OCI-LY3 (cell line): ENCODE measurements at regions not wholly inside any gene's neighbourhood (a gene's known extent, or its start where the extent isn't known, plus 50 kb on each side); places are given as distances from the start of the nearest gene placed in this dataset.
A peak's percentile ranks its signal among the peaks of the same experiment; 100 is the strongest.

Experiments
- H2AFZ ChIP-seq: fragments of 200-600, 300-600 bp; shearing (Covaris generic); 2 replicates; pipeline ENCODE4 v1.6.0; 2014; ENCODE audit warnings: antibody characterized with exemption, low read depth, low read length
- H3K27ac ChIP-seq: fragments of 200-600, 300-600 bp; sonication (generic); 2 replicates; pipeline ENCODE4 v1.5.1; 2014; ENCODE audit warnings: mild to moderate bottlenecking, low read length, moderate library complexity, mixed read lengths
- H3K27me3 ChIP-seq: fragments of 200-600, 300-600 bp; sonication (generic); 2 replicates; pipeline ENCODE4 v1.6.1; 2014; ENCODE audit warnings: low read depth, low read length, mixed read lengths
- H3K36me3 ChIP-seq: fragments of 200-600, 300-600 bp; sonication (generic); replicated peaks from 2 replicates; pipeline ENCODE3; 2014; ENCODE audit warnings: low read depth, low read length, mixed read lengths
- H3K4me1 ChIP-seq: fragments of 300-600, 200-600 bp; sonication (generic); 2 replicates; pipeline ENCODE4 v1.6.1; 2014; ENCODE audit warnings: low read length, mixed read lengths
- H3K4me2 ChIP-seq: fragments of 200-600, 300-600 bp; sonication (generic); 2 replicates; pipeline ENCODE4 v1.6.1; 2014; ENCODE audit warnings: low read length, mixed read lengths
- H3K4me3 ChIP-seq: fragments of 300-600, 200-600 bp; sonication (generic); 2 replicates; pipeline ENCODE4 v1.5.1; 2014; ENCODE audit warnings: antibody characterized with exemption, mild to moderate bottlenecking, low read length, moderate library complexity
- H3K79me2 ChIP-seq: fragments of 300-600, 200-600 bp; shearing (Covaris generic); 2 replicates; pipeline ENCODE4 v1.6.1; 2014; ENCODE audit warnings: mild to moderate bottlenecking, low read length, mixed read lengths
- H3K9ac ChIP-seq: fragments of 300-600, 200-600 bp; shearing (Covaris generic); 2 replicates; pipeline ENCODE4 v1.6.0; 2014; ENCODE audit warnings: mild to moderate bottlenecking, low read length, moderate library complexity
- H3K9me3 ChIP-seq: fragments of 200-600, 300-600 bp; shearing (Covaris generic); 2 replicates; pipeline ENCODE4 v1.6.1; 2014; ENCODE audit warnings: low read length, mixed read lengths; ENCODE audit not compliant: insufficient read depth
- H4K20me1 ChIP-seq: fragments of 200-600, 300-600 bp; sonication (generic); 2 replicates; pipeline ENCODE4 v1.6.1; 2016; ENCODE audit warnings: low read length, mixed read lengths; ENCODE audit not compliant: insufficient read depth
- CTCF ChIP-seq: fragments of 200-600, 300-600 bp; sonication (generic); IDR thresholded peaks from 2 replicates; pipeline ENCODE4 v1.5.1; 2014; ENCODE audit warnings: antibody characterized with exemption, low read length, low read depth
- EZH2phosphoT487 ChIP-seq: fragments of 200-600 bp; shearing (Covaris generic); IDR thresholded peaks from 2 replicates; pipeline ENCODE4 v1.6.1; 2018; ENCODE audit warnings: antibody characterized with exemption, mixed run types, low read depth

- Histone ChIP-seq H2AFZ (no peak overlapping the region), H3K79me2 (no peaks in the 10 kb centered on the region), H3K9me3 (no peaks in the 10 kb centered on the region), H3K27ac (no peak overlapping the region), H3K36me3 (no peaks in the 10 kb centered on the region), H3K4me3 (no peak overlapping the region), H3K4me1 (no peaks in the 10 kb centered on the region), H4K20me1 (no peaks in the 10 kb centered on the region), H3K4me2 (no peak overlapping the region), H3K9ac (no peak overlapping the region), H3K27me3 (peaks cover 38% of the 10 kb centered on the region)
- TF ChIP-seq CTCF (peak; percentile 34), EZH2phosphoT487 (no peak)
Observed at GRCh38 chr19:29084266-29084665, 128.7 kb downstream of the UQCRFS1 start.

- no peak overlapping the region for H3K4me2 ChIP-seq
- TF ChIP-seq CTCF (no peak), EZH2phosphoT487 (no peak)
Observed at GRCh38 chr19:29083863-29084262, 129.1 kb downstream of the UQCRFS1 start.

GRCh38 chr19:29079356-29080032 lies 133.5 kb downstream of the UQCRFS1 start:
- Histone ChIP-seq H3K4me3 (no peak overlapping the region), H3K9ac (no peak overlapping the region), H2AFZ (no peak overlapping the region), H3K9me3 (no peaks in the 10 kb centered on the region), H3K27me3 (peaks cover 29% of the 10 kb centered on the region), H4K20me1 (no peaks in the 10 kb centered on the region), H3K4me2 (no peak overlapping the region), H3K4me1 (no peaks in the 10 kb centered on the region), H3K79me2 (no peaks in the 10 kb centered on the region), H3K36me3 (no peaks in the 10 kb centered on the region), H3K27ac (no peak overlapping the region)
- TF ChIP-seq CTCF: no peak
- TF ChIP-seq EZH2phosphoT487: no peak

More at GRCh38 chr19:29083863-29084262, 129.1 kb downstream of the UQCRFS1 start:
- Histone ChIP-seq H3K79me2 (no peaks in the 10 kb centered on the region), H3K27ac (no peak overlapping the region), H3K36me3 (no peaks in the 10 kb centered on the region), H4K20me1 (no peaks in the 10 kb centered on the region), H3K27me3 (peaks cover 38% of the 10 kb centered on the region), H3K4me3 (no peak overlapping the region), H3K9ac (no peak overlapping the region), H2AFZ (no peak overlapping the region), H3K9me3 (no peaks in the 10 kb centered on the region), H3K4me1 (no peaks in the 10 kb centered on the region)

GRCh38 chr19:29076963-29077362 lies 136.0 kb downstream of the UQCRFS1 start:
- TF ChIP-seq EZH2phosphoT487 (no peak), CTCF (no peak)

More at GRCh38 chr19:29076963-29077362, 136.0 kb downstream of the UQCRFS1 start:
- H3K9ac ChIP-seq: no peak overlapping the region
- H3K27me3 ChIP-seq: peaks cover 18% of the 10 kb centered on the region
- H2AFZ ChIP-seq: no peak overlapping the region
- H3K4me3 ChIP-seq: no peak overlapping the region
- H3K9me3 ChIP-seq: no peaks in the 10 kb centered on the region
- H3K4me2 ChIP-seq: no peak overlapping the region
- no peaks in the 10 kb centered on the region for H3K36me3 ChIP-seq
- no peaks in the 10 kb centered on the region for H4K20me1 ChIP-seq
- no peaks in the 10 kb centered on the region for H3K4me1 ChIP-seq
- no peaks in the 10 kb centered on the region for H3K79me2 ChIP-seq
- no peak overlapping the region for H3K27ac ChIP-seq
